Kidney epithelial cell (primary cell): ENCODE measurements at regions not wholly inside any gene's neighbourhood (a gene's known extent, or its start where the extent isn't known, plus 50 kb on each side); places are given as distances from the start of the nearest gene placed in this dataset.

ENCODE experiments used
- DNase-seq: peaks from one replicate; pipeline ENCODE4 v3.0.0-alpha.2; 2010; ENCODE audit warnings: low read depth
- H3K27me3 ChIP-seq: 2 replicates; pipeline ENCODE4 v1.6.0; 2011; ENCODE audit warnings: low read length; ENCODE audit not compliant: control insufficient read depth, insufficient read depth
- H3K36me3 ChIP-seq: 2 replicates; pipeline ENCODE4 v1.5.1; 2011; ENCODE audit warnings: low read length; ENCODE audit not compliant: control insufficient read depth, insufficient read depth
- H3K4me3 ChIP-seq: 2 replicates; pipeline ENCODE4 v1.5.1; 2011; ENCODE audit warnings: low read depth, mild to moderate bottlenecking, control low read depth, low read length
- TF ChIP-seq, protein P1 (sequence below): IDR thresholded peaks from 2 replicates; pipeline ENCODE4 v1.5.1; 2011; ENCODE audit warnings: mild to moderate bottlenecking, moderate library complexity, low read length, control low read depth, inconsistent platforms; ENCODE audit not compliant: insufficient read depth, poor library complexity, severe bottlenecking

DNA sequence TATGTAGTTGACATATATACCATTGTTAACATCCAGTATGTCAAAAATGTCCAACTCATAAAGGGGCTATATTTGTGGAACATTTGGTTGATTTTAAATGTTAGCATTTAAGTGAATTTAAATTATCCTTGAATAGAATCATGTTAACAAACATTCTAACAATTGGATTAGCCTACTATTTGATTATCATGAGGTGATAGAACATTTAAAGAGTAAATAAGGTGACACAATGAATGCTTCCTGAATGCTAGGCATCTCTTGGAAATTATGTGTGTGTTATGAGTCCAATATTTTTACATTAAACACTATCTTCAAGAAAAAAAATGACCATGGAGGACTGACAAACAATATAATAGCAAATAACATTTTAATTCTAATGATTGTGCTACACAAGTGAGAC is 901.9 kb upstream of the AGA start:
- Histone ChIP-seq H3K4me3 (no peak overlapping the region), H3K36me3 (no peaks in the 10 kb centered on the region), H3K27me3 (no peaks in the 10 kb centered on the region)
- TF ChIP-seq, protein P1, sequence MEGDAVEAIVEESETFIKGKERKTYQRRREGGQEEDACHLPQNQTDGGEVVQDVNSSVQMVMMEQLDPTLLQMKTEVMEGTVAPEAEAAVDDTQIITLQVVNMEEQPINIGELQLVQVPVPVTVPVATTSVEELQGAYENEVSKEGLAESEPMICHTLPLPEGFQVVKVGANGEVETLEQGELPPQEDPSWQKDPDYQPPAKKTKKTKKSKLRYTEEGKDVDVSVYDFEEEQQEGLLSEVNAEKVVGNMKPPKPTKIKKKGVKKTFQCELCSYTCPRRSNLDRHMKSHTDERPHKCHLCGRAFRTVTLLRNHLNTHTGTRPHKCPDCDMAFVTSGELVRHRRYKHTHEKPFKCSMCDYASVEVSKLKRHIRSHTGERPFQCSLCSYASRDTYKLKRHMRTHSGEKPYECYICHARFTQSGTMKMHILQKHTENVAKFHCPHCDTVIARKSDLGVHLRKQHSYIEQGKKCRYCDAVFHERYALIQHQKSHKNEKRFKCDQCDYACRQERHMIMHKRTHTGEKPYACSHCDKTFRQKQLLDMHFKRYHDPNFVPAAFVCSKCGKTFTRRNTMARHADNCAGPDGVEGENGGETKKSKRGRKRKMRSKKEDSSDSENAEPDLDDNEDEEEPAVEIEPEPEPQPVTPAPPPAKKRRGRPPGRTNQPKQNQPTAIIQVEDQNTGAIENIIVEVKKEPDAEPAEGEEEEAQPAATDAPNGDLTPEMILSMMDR: no peak
- no peak for DNase-seq

DNA sequence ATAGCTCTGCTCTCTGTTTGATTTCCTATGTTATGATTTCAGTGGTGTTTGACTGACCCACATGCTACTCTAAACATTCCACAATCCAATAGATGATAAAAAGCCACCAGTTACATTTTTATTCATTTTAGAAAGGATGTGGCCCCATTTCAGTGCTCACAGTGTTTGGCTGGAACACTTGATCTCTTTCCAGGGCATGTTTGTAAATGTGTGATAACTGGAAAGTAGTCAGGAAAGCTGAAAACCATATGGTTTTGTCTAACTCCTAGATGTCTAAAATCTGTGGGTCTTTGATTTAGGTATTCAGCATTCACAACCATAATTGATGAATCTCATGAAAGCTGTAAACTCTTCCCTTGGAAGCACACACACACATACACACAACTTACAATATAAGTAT is 904.9 kb upstream of the AGA start:
- TF ChIP-seq, protein P1: no peak
- no peak overlapping the region for H3K4me3 ChIP-seq
- DNase-seq: no peak
- H3K27me3 ChIP-seq: no peaks in the 10 kb centered on the region
- H3K36me3 ChIP-seq: no peaks in the 10 kb centered on the region

DNA sequence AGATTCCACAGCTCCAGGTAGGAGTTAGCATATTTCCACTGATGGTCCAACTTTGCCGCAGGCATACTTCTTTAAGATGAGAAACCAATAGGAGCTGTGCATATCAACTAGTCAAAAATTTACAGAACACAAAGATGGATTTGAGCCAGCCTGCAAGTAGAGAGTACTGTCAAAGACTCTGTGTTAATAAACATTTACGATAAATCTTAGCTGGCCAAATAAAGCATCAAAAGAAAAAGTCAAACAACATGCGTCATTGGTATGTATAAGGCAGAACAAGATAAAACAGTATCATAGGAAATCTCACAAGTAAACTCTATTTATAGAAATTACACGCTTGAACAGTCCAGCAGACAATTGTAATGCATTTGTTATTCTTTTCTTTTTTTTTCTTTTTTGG is 907.4 kb upstream of the AGA start:
- TF ChIP-seq, protein P1: no peak
- DNase-seq: no peak
- Histone ChIP-seq H3K36me3 (no peaks in the 10 kb centered on the region), H3K27me3 (no peaks in the 10 kb centered on the region), H3K4me3 (no peak overlapping the region)

DNA sequence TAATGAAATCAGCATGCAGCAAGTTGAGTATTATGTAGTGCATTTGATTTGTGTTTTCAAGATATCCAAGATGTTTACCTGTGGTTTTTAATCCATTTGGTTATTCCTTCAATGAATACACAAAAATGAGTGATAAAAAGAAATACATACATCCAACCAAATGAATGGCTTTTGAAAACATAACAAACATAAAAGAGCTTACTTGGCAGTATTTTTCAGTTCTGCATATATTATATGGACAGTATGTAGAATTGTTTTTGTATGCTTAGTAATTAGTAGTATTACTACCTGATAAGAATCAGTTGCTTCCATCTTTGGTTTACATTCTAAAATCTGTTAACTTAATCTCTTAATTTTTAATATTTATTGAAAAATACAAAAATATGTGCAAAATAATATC is 908.9 kb upstream of the AGA start:
- TF ChIP-seq, protein P1: no peak
- H3K4me3 ChIP-seq: no peak overlapping the region
- no peak for DNase-seq
- no peaks in the 10 kb centered on the region for H3K36me3 ChIP-seq
- H3K27me3 ChIP-seq: no peaks in the 10 kb centered on the region

DNA sequence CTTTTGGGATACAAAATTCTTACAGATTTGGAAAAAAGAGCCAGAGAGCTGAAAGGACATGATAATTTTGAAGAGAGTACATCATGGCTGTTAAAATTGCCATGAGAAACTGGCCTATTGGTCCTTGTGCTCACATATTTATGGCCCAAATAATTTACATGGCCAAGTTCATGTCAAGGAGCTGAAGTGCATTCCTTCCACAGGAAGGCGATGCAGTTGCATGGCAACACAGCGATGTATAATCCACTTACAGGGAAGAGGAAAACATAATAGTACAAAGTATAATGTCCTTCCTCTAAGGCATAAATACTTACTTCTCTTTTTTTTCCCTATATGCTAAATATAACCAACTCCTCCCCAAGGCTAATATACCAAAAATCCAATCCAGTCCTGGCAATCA is 914.5 kb upstream of the AGA start:
- TF ChIP-seq, protein P1: no peak
- DNase-seq: no peak
- H3K4me3 ChIP-seq: no peak overlapping the region

DNA sequence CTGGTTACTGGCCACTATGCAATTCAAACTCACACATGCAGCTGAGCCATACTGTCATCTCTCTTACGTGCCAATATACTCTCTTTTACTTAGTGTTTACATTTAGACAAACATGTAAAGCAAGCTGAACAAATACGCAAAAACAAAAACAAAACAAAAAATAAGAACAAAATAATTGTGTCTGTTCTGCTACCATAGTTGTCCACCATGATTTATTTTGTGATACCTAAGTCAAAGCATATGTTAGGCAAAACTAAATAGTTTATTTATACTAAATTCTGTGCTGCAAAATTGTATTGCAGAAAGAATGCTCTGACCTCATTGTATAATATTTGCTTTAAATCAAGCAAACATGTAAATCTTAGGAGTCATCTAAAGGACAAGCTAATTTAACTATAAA is 943.2 kb upstream of the AGA start:
- Histone ChIP-seq H3K27me3 (no peaks in the 10 kb centered on the region), H3K36me3 (no peaks in the 10 kb centered on the region), H3K4me3 (no peak overlapping the region)
- DNase-seq: no peak
- TF ChIP-seq, protein P1: no peak

More for the DNA sequence above, 914.5 kb upstream of the AGA start:
- H3K27me3 ChIP-seq: no peaks in the 10 kb centered on the region
- no peaks in the 10 kb centered on the region for H3K36me3 ChIP-seq
